ENCODE measurements at regions not wholly inside any gene's neighbourhood (a gene's known extent, or its start where the extent isn't known, plus 50 kb on each side); places are given as distances from the start of the nearest gene placed in this dataset.

DNA sequence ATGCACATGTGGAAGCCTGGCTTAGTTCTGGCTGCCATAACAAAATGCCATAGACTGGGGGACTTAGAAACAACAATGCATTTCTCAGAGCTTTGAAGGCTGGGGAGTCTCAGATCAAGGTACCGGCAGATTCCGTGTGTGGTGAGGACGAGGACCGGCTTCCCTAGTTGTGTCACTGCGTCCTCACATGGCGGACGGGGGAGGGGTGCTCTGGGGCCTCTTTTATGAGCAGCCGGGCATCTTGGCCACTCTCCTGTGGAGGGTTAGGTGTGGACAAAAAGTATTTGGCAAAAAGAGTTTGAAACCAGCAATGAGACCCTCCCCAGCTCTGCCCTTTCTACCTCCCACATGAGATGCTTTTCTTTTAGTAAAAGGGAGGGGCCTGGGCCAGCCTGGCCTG lies 118.5 kb upstream of the LPCAT1 start:
- TF ChIP-seq POLR2A (IDR thresholded peaks at IDR 0.05; ENCODE audit: low read length), result no peak
- TF ChIP-seq GATA1 (IDR thresholded peaks at IDR 0.05; ENCODE audit: low read depth, low read length), result no peak

Measured in erythroblast (primary cell).